Naive B cell (primary cell): ENCODE measurements at regions not wholly inside any gene's neighbourhood (a gene's known extent, or its start where the extent isn't known, plus 50 kb on each side); places are given as distances from the start of the nearest gene placed in this dataset.
A peak's percentile ranks its signal among the peaks of the same experiment; 100 is the strongest.

Source experiments
- ATAC-seq, 2 donors: fragments of 150-1000 bp; cut with Tn5 transposase; 2 replicates each; pipeline ENCODE4 v1.10.0; 2021; ENCODE audit warnings: low read depth in 2 of 2, mild to moderate bottlenecking in 2 of 2, moderate library complexity in 2 of 2
- DNase-seq: peaks from one replicate; pipeline ENCODE4 v3.0.0; 2022
- H3K27ac Mint-ChIP-seq, 6 donors: one replicate each; pipeline ENCODE4 v1.8.0; 2020 to 2022; ENCODE audit warnings: mild to moderate bottlenecking in 6 of 6, mixed read lengths in 6 of 6, moderate library complexity in 5 of 6, inconsistent platforms in 2 of 6
- H3K27me3 Mint-ChIP-seq, 3 donors: one replicate each; pipeline ENCODE4 v1.8.0; 2021 to 2022; ENCODE audit warnings: mixed read lengths in 3 of 3, mild to moderate bottlenecking in 1 of 3
- H3K36me3 Mint-ChIP-seq, 2 donors: one replicate each; pipeline ENCODE4 v1.8.0; 2020 to 2022; ENCODE audit warnings: mixed read lengths in 2 of 2, inconsistent platforms in 1 of 2, mild to moderate bottlenecking in 1 of 2
- H3K4me1 Mint-ChIP-seq, 3 donors: one replicate each; pipeline ENCODE4 v1.8.0; 2020 to 2022; ENCODE audit warnings: mixed read lengths in 3 of 3, inconsistent platforms in 1 of 3, mild to moderate bottlenecking in 1 of 3, moderate library complexity in 1 of 3
- H3K4me3 Mint-ChIP-seq, 8 donors: one replicate each; pipeline ENCODE4 v1.8.0; 2020 to 2022; ENCODE audit warnings: mild to moderate bottlenecking in 8 of 8, mixed read lengths in 8 of 8, moderate library complexity in 8 of 8, inconsistent platforms in 2 of 8
- H3K9me3 Mint-ChIP-seq, 7 donors: one replicate each; pipeline ENCODE4 v1.8.0; 2020 to 2022; ENCODE audit warnings: mixed read lengths in 7 of 7, mild to moderate bottlenecking in 5 of 7, inconsistent platforms in 2 of 7, moderate library complexity in 1 of 7

- DNase-seq (no peak), ATAC-seq (no peak)
- no peaks in the 10 kb centered on the region for H3K9me3 Mint-ChIP-seq
- no peak overlapping the region for H3K4me3 Mint-ChIP-seq
- H3K4me1 Mint-ChIP-seq = no peaks in the 10 kb centered on the region
- H3K27ac Mint-ChIP-seq = no peak overlapping the region
- no peaks in the 10 kb centered on the region for H3K36me3 Mint-ChIP-seq
- H3K27me3 Mint-ChIP-seq = peaks cover 0 to 6% (median 3%) of the 10 kb centered on the region in 3 donors
These were observed 107.6 kb upstream of the FXR1 start for GRCh38 chr3:180804916-180805315.

DNA sequence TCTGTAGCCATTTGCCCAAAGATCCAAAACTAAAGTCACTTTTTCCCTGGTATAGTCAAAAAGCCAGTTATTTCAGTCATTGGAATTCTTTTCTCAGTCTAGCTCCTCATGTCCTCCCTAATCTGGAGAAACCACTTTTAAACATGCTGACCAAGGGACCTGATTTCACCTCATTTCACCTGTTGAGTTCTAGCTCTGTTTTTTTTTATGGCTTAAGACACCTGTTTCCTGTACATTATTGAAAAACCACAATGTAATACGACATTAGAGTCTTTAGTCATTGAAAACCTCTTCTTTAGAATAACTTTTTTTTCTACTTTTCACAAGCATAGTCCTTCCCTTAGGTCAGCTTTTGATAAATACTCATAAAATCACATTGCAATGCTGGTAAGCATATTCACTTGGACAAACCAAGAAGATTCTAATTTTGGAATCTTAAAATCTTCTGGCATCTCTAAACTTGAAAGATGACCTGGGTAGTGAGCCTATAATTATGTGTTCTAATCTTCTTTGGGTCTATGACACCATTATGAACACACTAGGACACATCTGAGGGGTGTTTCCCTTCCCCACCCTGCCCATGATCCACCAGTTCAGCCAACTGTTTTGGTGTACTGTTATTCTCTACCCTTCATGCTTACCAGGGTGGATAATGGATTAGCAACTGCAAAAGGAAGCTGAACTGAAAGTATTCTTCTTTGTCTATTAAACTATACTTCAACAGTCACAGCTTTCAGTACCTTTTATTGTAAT is 103.5 kb upstream of the FXR1 start:
- DNase-seq (no peak), ATAC-seq (no peak)
- H3K36me3 Mint-ChIP-seq = no peaks in the 10 kb centered on the region
- H3K27me3 Mint-ChIP-seq = peaks cover 0 to 6% (median 0%) of the 10 kb centered on the region in 3 donors
- no peaks in the 10 kb centered on the region for H3K4me1 Mint-ChIP-seq
- no peak overlapping the region for H3K4me3 Mint-ChIP-seq
- no peaks in the 10 kb centered on the region for H3K9me3 Mint-ChIP-seq
- no peak overlapping the region for H3K27ac Mint-ChIP-seq

DNA sequence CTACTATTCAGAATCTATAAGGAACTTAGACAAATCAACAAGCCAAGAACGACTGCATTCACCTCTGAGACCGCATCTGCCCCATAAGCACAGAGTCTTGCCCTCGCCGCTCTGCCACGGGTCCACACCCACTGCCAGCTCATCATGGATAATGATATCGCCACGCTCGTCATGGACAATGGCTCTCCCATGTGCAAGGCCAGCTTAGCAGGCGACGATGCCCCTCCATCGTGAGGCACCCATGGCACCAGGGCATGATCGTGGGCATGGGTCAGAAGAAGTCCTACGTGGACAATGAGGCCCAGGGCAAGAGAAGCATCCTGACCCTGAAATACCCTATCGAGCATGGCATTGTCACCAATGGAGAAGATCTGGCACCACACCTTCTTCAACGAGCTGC is 92.1 kb upstream of the FXR1 start:
- H3K27ac Mint-ChIP-seq = no peak overlapping the region
- ATAC-seq (no peak), DNase-seq (no peak)
- peaks cover 0 to 6% (median 0%) of the 10 kb centered on the region in 7 donors for H3K9me3 Mint-ChIP-seq
- H3K27me3 Mint-ChIP-seq = peaks cover 0 to 5% (median 4%) of the 10 kb centered on the region in 3 donors
- H3K4me1 Mint-ChIP-seq = no peaks in the 10 kb centered on the region
- H3K36me3 Mint-ChIP-seq = no peaks in the 10 kb centered on the region
- H3K4me3 Mint-ChIP-seq = no peak overlapping the region

DNA sequence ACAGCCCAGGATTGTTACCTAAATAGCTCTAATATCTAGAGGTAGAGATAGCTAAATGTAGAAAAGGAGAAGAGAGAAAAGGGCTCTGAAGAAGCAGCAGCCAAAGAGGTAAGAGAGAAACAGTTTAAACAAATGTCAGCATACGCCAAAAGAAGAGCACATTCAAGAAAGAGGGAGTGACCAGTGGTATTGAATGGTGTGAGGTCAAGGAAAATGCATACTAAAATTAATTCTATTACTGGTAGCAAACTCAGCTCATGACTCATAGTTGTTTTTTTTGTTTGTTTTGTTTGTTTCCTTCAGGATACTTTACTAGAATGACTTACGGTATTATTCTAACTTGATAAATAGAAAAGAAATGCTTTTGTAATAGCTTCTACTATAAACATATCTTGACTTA is 86.5 kb upstream of the FXR1 start:
- DNase-seq = no peak

DNA sequence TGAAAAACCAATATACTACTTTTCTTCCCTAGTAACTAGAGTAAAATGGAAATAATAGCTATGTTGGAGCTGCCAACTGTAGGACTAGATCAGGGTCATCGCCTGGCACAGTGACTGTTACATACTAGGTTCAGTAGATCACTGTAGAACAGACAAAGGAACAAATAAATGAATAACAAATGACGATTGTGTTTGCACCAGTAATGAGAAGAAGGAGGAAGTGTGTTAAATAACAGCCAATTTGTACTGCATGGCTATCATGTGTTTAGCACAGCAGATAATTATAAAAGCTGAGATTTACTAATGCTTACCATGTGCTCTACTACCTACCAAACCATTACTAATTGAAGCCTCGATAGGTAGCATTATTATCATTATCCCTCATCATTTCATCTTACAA is 85.3 kb upstream of the FXR1 start:
- ATAC-seq = no peak
- no peak overlapping the region for H3K4me3 Mint-ChIP-seq

More for the DNA sequence above, 86.5 kb upstream of the FXR1 start:
- no peaks in the 10 kb centered on the region for H3K9me3 Mint-ChIP-seq
- no peaks in the 10 kb centered on the region for H3K36me3 Mint-ChIP-seq
- no peak overlapping the region for H3K27ac Mint-ChIP-seq
- no peak overlapping the region for H3K4me3 Mint-ChIP-seq
- H3K4me1 Mint-ChIP-seq = no peaks in the 10 kb centered on the region
- no peak for ATAC-seq
- peaks cover 0 to 4% (median 0%) of the 10 kb centered on the region in 3 donors for H3K27me3 Mint-ChIP-seq

DNA sequence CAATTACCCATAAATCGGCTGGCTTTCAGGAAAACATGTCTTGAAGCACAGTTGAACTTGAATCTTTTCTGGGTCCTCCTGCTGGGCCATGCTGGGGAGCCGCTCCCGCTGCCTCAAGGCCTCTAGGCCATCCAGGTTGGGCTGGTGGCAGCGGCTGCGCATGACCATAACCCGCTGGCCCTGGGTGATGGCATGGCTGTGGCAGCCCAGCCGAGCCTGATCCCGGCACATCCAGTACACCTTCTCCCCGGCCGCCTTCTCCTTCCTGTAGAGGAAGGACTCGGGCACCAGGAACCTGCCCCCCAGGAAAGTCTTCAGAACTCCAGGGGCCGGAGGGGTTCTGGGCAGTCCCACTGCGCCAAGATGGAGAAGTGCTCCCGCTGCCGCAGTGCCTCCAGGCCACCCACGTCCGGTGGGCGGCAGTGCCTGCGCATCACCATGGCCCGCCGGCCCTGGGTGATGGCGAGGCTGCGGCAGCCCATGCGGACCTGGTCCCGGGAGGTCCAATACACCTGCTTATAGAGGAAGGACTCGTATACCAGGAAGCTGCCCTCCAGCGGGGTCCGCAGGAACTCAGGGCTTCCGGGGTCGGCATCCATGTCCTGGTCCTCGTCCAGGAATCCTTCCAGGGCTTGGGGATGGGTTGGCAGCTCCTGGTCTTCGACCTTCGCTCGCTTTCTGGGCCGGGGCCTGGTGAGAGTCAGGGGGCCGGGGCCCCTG is 84.3 kb upstream of the FXR1 start:
- Mint-ChIP-seq H3K36me3 (no peaks in the 10 kb centered on the region), H3K27ac (no peak overlapping the region), H3K4me1 (no peaks in the 10 kb centered on the region), H3K27me3 (peaks cover 0 to 9% (median 0%) of the 10 kb centered on the region in 3 donors), H3K4me3 (no peak overlapping the region), H3K9me3 (peaks cover 0 to 2% (median 0%) of the 10 kb centered on the region in 7 donors)
- no peak for ATAC-seq
- DNase-seq = no peak

More for the DNA sequence above, 85.3 kb upstream of the FXR1 start:
- no peaks in the 10 kb centered on the region for H3K4me1 Mint-ChIP-seq
- no peak overlapping the region for H3K27ac Mint-ChIP-seq
- no peak for DNase-seq
- no peaks in the 10 kb centered on the region for H3K36me3 Mint-ChIP-seq
- H3K9me3 Mint-ChIP-seq = peaks cover 0 to 2% (median 0%) of the 10 kb centered on the region in 7 donors
- H3K27me3 Mint-ChIP-seq = peaks cover 0 to 9% (median 0%) of the 10 kb centered on the region in 3 donors

DNA sequence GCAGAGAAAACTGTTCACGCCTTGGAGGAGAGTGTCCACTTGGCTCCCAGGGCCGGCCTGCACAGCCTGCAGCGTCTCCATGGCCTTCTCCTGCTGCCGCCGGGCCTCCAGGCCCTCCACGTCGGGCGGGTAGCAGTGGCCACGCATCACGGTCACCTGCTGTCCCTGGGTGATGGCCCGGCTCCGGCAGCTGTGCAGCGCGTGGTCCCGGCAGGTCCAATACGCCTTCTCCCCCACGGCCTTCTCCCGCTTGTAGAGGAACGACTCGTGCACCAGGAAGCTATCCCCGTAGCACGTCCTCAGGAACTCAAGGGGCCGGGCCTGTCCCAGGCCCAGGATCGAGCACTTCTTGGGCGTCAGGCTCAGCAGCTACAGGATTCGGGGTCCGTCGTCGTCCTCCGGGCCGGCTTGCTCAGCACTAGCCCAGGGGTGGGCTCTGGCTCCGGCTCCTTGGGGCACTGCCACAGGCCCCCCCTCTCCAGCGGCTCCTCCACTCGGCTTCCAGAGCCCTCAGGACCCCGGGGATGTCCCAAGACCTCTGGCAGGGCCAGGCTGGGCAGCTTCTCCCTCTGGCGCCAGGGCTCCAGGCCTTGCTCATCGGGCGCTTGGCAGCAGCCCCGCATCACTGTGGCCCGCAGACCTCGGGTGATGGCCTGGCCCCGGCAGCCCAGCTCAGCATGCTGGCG is 83.6 kb upstream of the FXR1 start:
- Mint-ChIP-seq H3K4me3 (no peak overlapping the region), H3K27me3 (peaks cover 0 to 9% (median 0%) of the 10 kb centered on the region in 3 donors), H3K9me3 (peaks cover 0 to 2% (median 0%) of the 10 kb centered on the region in 7 donors), H3K36me3 (no peaks in the 10 kb centered on the region), H3K27ac (no peak overlapping the region), H3K4me1 (no peaks in the 10 kb centered on the region)
- no peak for DNase-seq
- no peak for ATAC-seq

DNA sequence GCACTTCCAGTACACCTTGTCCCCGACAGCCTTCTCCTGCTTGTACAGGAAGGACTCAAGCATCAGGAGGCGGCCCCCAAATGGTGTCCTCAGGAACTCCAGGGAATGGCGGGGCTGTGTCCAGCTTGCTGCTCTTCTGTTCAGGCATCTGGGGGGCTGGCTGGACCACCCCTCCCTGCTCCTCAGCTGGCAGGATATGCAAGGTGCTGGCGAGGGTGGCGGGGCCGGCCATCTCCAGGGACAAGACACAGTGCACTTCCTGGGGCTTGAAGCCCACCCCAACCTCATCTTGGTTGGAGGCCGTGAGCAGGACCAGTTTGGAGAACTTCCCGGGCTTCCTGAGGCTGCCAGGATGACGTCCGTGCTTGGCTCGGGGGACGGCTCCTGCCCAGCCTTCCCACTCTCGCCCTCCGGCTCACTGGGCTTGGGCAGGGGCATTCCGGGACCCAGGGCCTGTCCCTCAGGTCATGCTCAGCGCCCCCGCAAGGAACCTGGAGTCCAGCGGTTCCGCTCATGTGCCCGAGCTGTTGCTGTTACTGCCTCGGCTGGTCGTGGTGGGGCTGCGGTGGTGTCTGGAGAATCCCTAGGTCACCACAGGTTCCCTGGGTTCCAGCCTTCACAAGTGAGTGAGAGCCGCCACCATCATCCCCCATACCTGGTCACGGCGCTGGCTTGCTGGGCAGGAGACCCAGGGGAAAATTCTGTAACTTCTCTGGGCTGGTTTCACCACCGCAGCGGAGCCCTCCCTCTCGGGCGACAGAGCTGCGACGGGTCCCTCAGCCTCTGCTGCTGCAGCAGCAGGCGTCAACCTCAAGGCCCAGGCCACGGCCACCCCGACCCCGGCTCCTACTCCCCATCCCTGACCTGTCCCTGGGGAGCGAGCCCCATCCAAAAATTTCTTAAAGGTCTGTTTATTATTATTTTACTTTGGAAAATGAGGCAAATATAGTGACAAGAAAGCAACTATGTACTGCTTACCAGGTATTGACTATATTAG is 82.8 kb upstream of the FXR1 start:
- no peaks in the 10 kb centered on the region for H3K4me1 Mint-ChIP-seq
- ATAC-seq (no peak), DNase-seq (no peak)
- H3K27ac Mint-ChIP-seq = no peak overlapping the region
- H3K36me3 Mint-ChIP-seq = no peaks in the 10 kb centered on the region
- H3K27me3 Mint-ChIP-seq = peaks cover 0 to 8% (median 0%) of the 10 kb centered on the region in 3 donors
- peaks cover 0 to 2% (median 0%) of the 10 kb centered on the region in 7 donors for H3K9me3 Mint-ChIP-seq
- no peak overlapping the region for H3K4me3 Mint-ChIP-seq

- H3K4me3 Mint-ChIP-seq = no peak overlapping the region
- H3K27me3 Mint-ChIP-seq = peaks cover 0 to 9% (median 0%) of the 10 kb centered on the region in 3 donors
- ATAC-seq (no peak), DNase-seq (no peak)
- H3K36me3 Mint-ChIP-seq = no peaks in the 10 kb centered on the region
- peaks cover 0 to 25% (median 6%) of the 10 kb centered on the region in 7 donors for H3K9me3 Mint-ChIP-seq
- H3K4me1 Mint-ChIP-seq = no peaks in the 10 kb centered on the region
- H3K27ac Mint-ChIP-seq = no peak overlapping the region
These were observed 77.0 kb upstream of the FXR1 start for GRCh38 chr3:180835501-180835900.

GRCh38 chr3:180836766-180837165 is 75.7 kb upstream of the FXR1 start:
- Mint-ChIP-seq H3K27me3 (peaks cover 0 to 8% (median 0%) of the 10 kb centered on the region in 3 donors), H3K4me3 (no peak overlapping the region), H3K36me3 (no peaks in the 10 kb centered on the region), H3K9me3 (peaks cover under 1 to 37% (median 7%) of the 10 kb centered on the region in 7 donors), H3K27ac (peak overlapping the region in 1 of 6 donors; percentile 45), H3K4me1 (no peaks in the 10 kb centered on the region)
- DNase-seq = no peak
- ATAC-seq = no peak

- Mint-ChIP-seq H3K9me3 (peaks cover 2 to 11% (median 9%) of the 10 kb centered on the region in 7 donors), H3K36me3 (no peaks in the 10 kb centered on the region), H3K4me1 (peaks cover 0 to 3% (median 0%) of the 10 kb centered on the region in 3 donors), H3K27me3 (peaks cover 2 to 20% (median 12%) of the 10 kb centered on the region in 3 donors), H3K27ac (no peak overlapping the region), H3K4me3 (no peak overlapping the region)
- DNase-seq = no peak
- ATAC-seq = no peak
These were observed 57.6 kb upstream of the FXR1 start for GRCh38 chr3:180854887-180855286.

GRCh38 chr3:180855364-180855763 is 57.1 kb upstream of the FXR1 start:
- Mint-ChIP-seq H3K36me3 (no peaks in the 10 kb centered on the region), H3K27ac (no peak overlapping the region), H3K27me3 (peaks cover 0 to 15% (median 7%) of the 10 kb centered on the region in 3 donors), H3K4me3 (no peak overlapping the region), H3K4me1 (peaks cover 0 to 4% (median 0%) of the 10 kb centered on the region in 3 donors), H3K9me3 (peaks cover 2 to 11% (median 9%) of the 10 kb centered on the region in 7 donors)
- ATAC-seq (no peak), DNase-seq (no peak)
